Activated CD4-positive, alpha-beta T cell treated with anti-CD3 and anti-CD28 coated beads, Interleukin-2, amount 10 ng/mL, durations not matched to agents 7 days and 5 days (primary cell): ENCODE measurements at regions not wholly inside any gene's neighbourhood (a gene's known extent, or its start where the extent isn't known, plus 50 kb on each side); places are given as distances from the start of the nearest gene placed in this dataset.

Experiments used
- CTCF ChIA-PET: fragments of 350-600 bp; sonication (Branson Sonifier 250); formaldehyde crosslinking; loops from one replicate; lab custom pipeline; 2021; ENCODE audit warnings: antibody characterized with exemption; lab: Charles Lee
- POLR2A ChIA-PET: fragments of 350-600 bp; sonication (Branson Sonifier 250); formaldehyde crosslinking; loops from one replicate; lab custom pipeline; 2021; ENCODE audit warnings: antibody characterized with exemption; lab: Charles Lee
- DNase-seq: peaks from one replicate; pipeline ENCODE4 v3.0.0-alpha.2; 2020
- H3K27ac Mint-ChIP-seq: one replicate; pipeline ENCODE4 v1.8.0; 2021; ENCODE audit warnings: mild to moderate bottlenecking, moderate library complexity, mixed read lengths
- H3K27me3 Mint-ChIP-seq: one replicate; pipeline ENCODE4 v1.8.0; 2021; ENCODE audit warnings: mixed read lengths
- H3K36me3 Mint-ChIP-seq: one replicate; pipeline ENCODE4 v1.8.0; 2021; ENCODE audit warnings: low read depth, mixed read lengths
- H3K4me1 Mint-ChIP-seq: one replicate; pipeline ENCODE4 v1.8.0; 2021; ENCODE audit warnings: mixed read lengths
- H3K4me3 Mint-ChIP-seq: one replicate; pipeline ENCODE4 v1.8.0; 2021; ENCODE audit warnings: mild to moderate bottlenecking, moderate library complexity, mixed read lengths
- H3K9me3 Mint-ChIP-seq: one replicate; pipeline ENCODE4 v1.8.0; 2021; ENCODE audit warnings: mixed read lengths

GRCh38 chr10:43959364-43960134 lies 310.9 kb upstream of the ZNF32 start:
- Mint-ChIP-seq H3K36me3 (no peaks in the 10 kb centered on the region), H3K4me1 (no peaks in the 10 kb centered on the region), H3K27ac (no peak overlapping the region), H3K9me3 (no peaks in the 10 kb centered on the region), H3K4me3 (no peak overlapping the region), H3K27me3 (peaks cover 7% of the 10 kb centered on the region)
- POLR2A ChIA-PET = no interaction called here
- DNase-seq = no peak
- CTCF ChIA-PET = no interaction called here

DNA sequence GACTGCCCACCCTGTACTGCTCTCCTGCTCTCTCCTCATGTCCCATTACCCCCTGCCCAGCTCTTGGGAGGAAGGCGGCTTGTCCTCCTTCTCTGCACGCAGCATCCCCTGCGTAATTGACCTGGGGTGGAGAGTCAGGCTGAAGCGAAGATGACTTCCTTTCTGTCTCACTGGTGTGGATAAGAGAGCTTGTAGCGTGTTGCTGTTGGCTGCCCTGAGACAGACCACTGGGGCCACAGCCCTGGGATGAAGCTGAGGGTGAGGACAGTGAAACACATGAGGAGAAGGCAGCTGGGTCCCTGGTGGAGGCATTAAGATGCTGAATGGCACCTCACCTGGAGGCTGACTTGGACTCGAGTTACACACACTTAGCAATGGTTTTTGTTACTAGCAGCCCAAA lies 310.3 kb upstream of the ZNF32 start:
- H3K27me3 Mint-ChIP-seq = peaks cover under 1% of the 10 kb centered on the region
- H3K9me3 Mint-ChIP-seq = no peaks in the 10 kb centered on the region
- H3K4me3 Mint-ChIP-seq = no peak overlapping the region
- CTCF ChIA-PET = no interaction called here
- H3K36me3 Mint-ChIP-seq = no peaks in the 10 kb centered on the region
- no peak for DNase-seq
- POLR2A ChIA-PET = no interaction called here
- H3K4me1 Mint-ChIP-seq = no peaks in the 10 kb centered on the region
- H3K27ac Mint-ChIP-seq = peak overlapping the region; percentile 66

DNA sequence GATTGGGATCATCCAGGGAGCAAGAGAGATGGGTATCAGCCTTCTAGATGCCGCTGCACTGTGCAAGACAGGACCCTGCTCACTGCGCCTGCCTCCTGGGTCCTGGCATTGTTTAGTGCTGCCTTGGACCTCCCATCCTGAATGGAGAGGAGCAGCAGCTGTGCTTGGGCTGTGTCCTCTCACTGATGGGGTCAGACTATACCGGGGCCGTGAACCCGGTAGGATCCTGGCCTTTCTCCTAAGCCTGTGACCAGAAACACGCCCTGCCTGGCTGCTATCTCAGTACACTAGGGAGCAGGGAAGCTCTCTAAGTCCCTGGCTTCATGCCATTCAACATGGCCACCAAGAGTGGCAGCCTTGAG lies 309.4 kb upstream of the ZNF32 start:
- Mint-ChIP-seq H3K27ac (no peak overlapping the region), H3K4me3 (no peak overlapping the region), H3K4me1 (no peaks in the 10 kb centered on the region), H3K9me3 (no peaks in the 10 kb centered on the region), H3K27me3 (peaks cover 4% of the 10 kb centered on the region), H3K36me3 (no peaks in the 10 kb centered on the region)
- no peak for DNase-seq
- CTCF ChIA-PET = no interaction called here
- POLR2A ChIA-PET = no interaction called here

- Mint-ChIP-seq H3K9me3 (no peaks in the 10 kb centered on the region), H3K36me3 (no peaks in the 10 kb centered on the region), H3K27me3 (peaks cover 7% of the 10 kb centered on the region), H3K4me3 (no peak overlapping the region), H3K4me1 (no peaks in the 10 kb centered on the region), H3K27ac (no peak overlapping the region)
- DNase-seq = no peak
- ChIA-PET CTCF (no interaction called here), POLR2A (no interaction called here)
Measured at GRCh38 chr10:43957267-43958070, 308.8 kb upstream of the ZNF32 start.

GRCh38 chr10:43955978-43956377 lies 307.3 kb upstream of the ZNF32 start:
- Mint-ChIP-seq H3K9me3 (no peaks in the 10 kb centered on the region), H3K27ac (no peak overlapping the region), H3K36me3 (no peaks in the 10 kb centered on the region), H3K4me1 (no peaks in the 10 kb centered on the region), H3K4me3 (no peak overlapping the region), H3K27me3 (peaks cover 13% of the 10 kb centered on the region)
- POLR2A ChIA-PET = no interaction called here
- DNase-seq = no peak
- CTCF ChIA-PET = no interaction called here

- no peak for DNase-seq
- no peaks in the 10 kb centered on the region for H3K9me3 Mint-ChIP-seq
- H3K27ac Mint-ChIP-seq = no peak overlapping the region
- H3K4me1 Mint-ChIP-seq = no peaks in the 10 kb centered on the region
- peaks cover 22% of the 10 kb centered on the region for H3K27me3 Mint-ChIP-seq
- POLR2A ChIA-PET = no interaction called here
- H3K4me3 Mint-ChIP-seq = no peak overlapping the region
- no peaks in the 10 kb centered on the region for H3K36me3 Mint-ChIP-seq
- CTCF ChIA-PET = no interaction called here
Measured at GRCh38 chr10:43955002-43955596, 306.4 kb upstream of the ZNF32 start.

GRCh38 chr10:43953672-43954071 lies 305.0 kb upstream of the ZNF32 start:
- H3K36me3 Mint-ChIP-seq = no peaks in the 10 kb centered on the region
- peaks cover 28% of the 10 kb centered on the region for H3K27me3 Mint-ChIP-seq
- H3K4me3 Mint-ChIP-seq = no peak overlapping the region
- H3K9me3 Mint-ChIP-seq = no peaks in the 10 kb centered on the region
- no peaks in the 10 kb centered on the region for H3K4me1 Mint-ChIP-seq
- DNase-seq = no peak
- H3K27ac Mint-ChIP-seq = no peak overlapping the region
- POLR2A ChIA-PET = interaction anchor here (0.5 kb wide), 1 partner anchor 474 kb away, joined by 3 read pairs; no protein-coding TSS in a partner anchor
- CTCF ChIA-PET = no interaction called here

DNA sequence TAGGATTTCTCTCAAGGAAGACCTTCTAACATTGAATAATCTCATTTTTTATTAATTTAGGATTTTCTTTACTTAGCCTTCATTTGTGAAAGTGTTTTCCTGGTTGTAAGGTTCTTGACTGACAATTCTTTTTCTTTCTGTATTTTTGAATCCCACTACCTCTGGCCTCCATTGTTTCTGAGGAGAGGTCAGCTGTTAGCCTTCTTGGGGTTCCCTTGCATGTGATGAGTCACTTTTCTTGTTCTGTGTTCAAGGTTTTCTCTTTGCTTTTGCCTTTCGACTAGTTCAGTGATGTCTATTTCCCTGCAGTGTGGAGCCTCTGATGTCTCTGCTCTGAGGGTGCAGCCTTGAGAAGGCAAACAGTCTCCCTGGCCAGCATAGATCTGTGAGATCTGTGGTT lies 304.1 kb upstream of the ZNF32 start:
- H3K4me1 Mint-ChIP-seq = no peaks in the 10 kb centered on the region
- H3K9me3 Mint-ChIP-seq = no peaks in the 10 kb centered on the region
- ChIA-PET CTCF (no interaction called here), POLR2A (no interaction called here)
- no peak overlapping the region for H3K4me3 Mint-ChIP-seq
- peaks cover 31% of the 10 kb centered on the region for H3K27me3 Mint-ChIP-seq
- H3K36me3 Mint-ChIP-seq = no peaks in the 10 kb centered on the region
- no peak for DNase-seq
- H3K27ac Mint-ChIP-seq = no peak overlapping the region

DNA sequence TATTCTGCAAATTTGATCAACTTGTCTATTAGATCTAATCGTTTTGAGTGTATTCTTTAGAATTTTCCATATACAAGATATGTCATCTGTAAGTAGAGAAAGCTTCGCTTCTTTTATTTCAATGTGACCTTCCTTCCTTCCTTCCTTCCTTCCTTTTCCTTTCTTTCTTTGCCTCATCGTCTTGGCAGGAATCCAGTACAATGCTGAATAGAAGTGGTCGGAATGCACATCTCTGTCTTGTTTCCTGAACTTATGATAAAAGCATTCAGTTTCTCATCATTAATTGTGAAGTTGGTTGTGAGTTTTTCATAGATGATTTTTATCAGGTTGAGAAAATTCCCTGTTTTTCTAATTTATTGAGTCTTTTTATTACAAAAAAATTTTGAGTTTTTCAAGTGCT lies 300.7 kb upstream of the ZNF32 start:
- ChIA-PET POLR2A (no interaction called here), CTCF (no interaction called here)
- peaks cover 34% of the 10 kb centered on the region for H3K27me3 Mint-ChIP-seq
- no peak for DNase-seq
- H3K9me3 Mint-ChIP-seq = no peaks in the 10 kb centered on the region
- no peaks in the 10 kb centered on the region for H3K36me3 Mint-ChIP-seq
- H3K4me3 Mint-ChIP-seq = no peak overlapping the region
- H3K4me1 Mint-ChIP-seq = no peaks in the 10 kb centered on the region
- H3K27ac Mint-ChIP-seq = no peak overlapping the region

GRCh38 chr10:43946445-43946844 lies 297.8 kb upstream of the ZNF32 start:
- no peaks in the 10 kb centered on the region for H3K36me3 Mint-ChIP-seq
- no peak overlapping the region for H3K27ac Mint-ChIP-seq
- no peaks in the 10 kb centered on the region for H3K9me3 Mint-ChIP-seq
- peaks cover 30% of the 10 kb centered on the region for H3K27me3 Mint-ChIP-seq
- H3K4me1 Mint-ChIP-seq = no peaks in the 10 kb centered on the region
- DNase-seq = no peak
- ChIA-PET POLR2A (no interaction called here), CTCF (no interaction called here)
- H3K4me3 Mint-ChIP-seq = no peak overlapping the region

GRCh38 chr10:43945908-43946307 lies 297.2 kb upstream of the ZNF32 start:
- no peaks in the 10 kb centered on the region for H3K36me3 Mint-ChIP-seq
- H3K9me3 Mint-ChIP-seq = no peaks in the 10 kb centered on the region
- CTCF ChIA-PET = no interaction called here
- no peaks in the 10 kb centered on the region for H3K4me1 Mint-ChIP-seq
- peaks cover 27% of the 10 kb centered on the region for H3K27me3 Mint-ChIP-seq
- DNase-seq = no peak
- POLR2A ChIA-PET = no interaction called here
- H3K27ac Mint-ChIP-seq = no peak overlapping the region
- H3K4me3 Mint-ChIP-seq = no peak overlapping the region

DNA sequence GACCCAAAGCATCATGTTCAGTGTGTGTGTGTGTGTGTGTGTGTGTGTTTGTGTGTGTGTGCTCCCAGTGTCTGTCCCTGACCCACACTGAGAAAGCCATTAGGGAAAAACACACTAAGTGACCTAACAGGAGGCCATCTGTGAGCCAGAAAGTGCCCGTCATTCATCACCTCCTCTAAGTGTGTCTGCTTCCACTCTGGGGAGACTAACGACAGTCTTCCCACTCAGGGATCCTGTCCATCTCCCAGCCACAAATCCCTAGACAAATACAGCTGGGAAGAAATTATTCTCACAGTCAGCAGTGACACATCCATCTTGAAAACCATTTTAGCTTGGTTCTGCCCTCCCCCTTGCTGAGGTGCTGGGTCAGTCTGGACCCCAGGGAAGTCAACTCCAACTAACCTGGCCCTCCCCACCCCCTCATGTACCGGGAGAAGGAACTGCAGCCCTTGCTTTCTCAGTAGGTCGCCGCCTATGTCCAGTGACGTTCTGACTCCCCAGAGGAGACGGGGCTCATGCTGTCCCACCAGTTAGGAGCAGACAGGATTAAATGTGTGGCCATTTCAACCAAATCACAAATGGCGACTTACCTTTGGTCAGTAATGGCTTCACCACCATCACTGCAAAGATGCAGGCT lies 296.5 kb upstream of the ZNF32 start:
- POLR2A ChIA-PET = no interaction called here
- no peak for DNase-seq
- no peak overlapping the region for H3K4me3 Mint-ChIP-seq

More for the DNA sequence above, 296.5 kb upstream of the ZNF32 start:
- no peaks in the 10 kb centered on the region for H3K4me1 Mint-ChIP-seq
- H3K27me3 Mint-ChIP-seq = peaks cover 20% of the 10 kb centered on the region
- H3K36me3 Mint-ChIP-seq = no peaks in the 10 kb centered on the region
- no peaks in the 10 kb centered on the region for H3K9me3 Mint-ChIP-seq
- CTCF ChIA-PET = no interaction called here
- H3K27ac Mint-ChIP-seq = no peak overlapping the region
